A549 (cell line): ENCODE measurements at regions not wholly inside any gene's neighbourhood (a gene's known extent, or its start where the extent isn't known, plus 50 kb on each side); places are given as distances from the start of the nearest gene placed in this dataset.

Source experiments
- ATAC-seq, 2 experiments: fragments of 200-7000 bp in 1 of 2; fragments of >200 bp in 1 of 2; cut with Nextera tagmentation in 1 of 2; cut with Tn5 transposase in 1 of 2; 3 replicates each; pipeline versions ENCODE4 v1.8.0 to v1.9.1; 2018 to 2020; ENCODE audit warnings: mild to moderate bottlenecking in 1 of 2, moderate library complexity in 1 of 2
- CTCF ChIA-PET: fragments of 300-600 bp; sonication (Branson Sonifier 250); formaldehyde crosslinking; extraction: SDS; loops from one replicate; lab custom pipeline; 2021; ENCODE audit warnings: antibody characterized with exemption, inconsistent platforms; lab: Yijun Ruan, JAX
- POLR2A ChIA-PET: fragments of 350-600 bp; formaldehyde crosslinking; extraction: SDS; loops from one replicate; lab custom pipeline; 2021; ENCODE audit warnings: antibody characterized with exemption, inconsistent platforms; lab: Yijun Ruan, JAX
- DNase-seq, 2 experiments: peaks; one replicate each; pipeline versions ENCODE4 v3.0.0 to v3.0.0-alpha.2; 2011 to 2016; ENCODE audit warnings: low read depth in 1 of 2, low spot score in 1 of 2
- FAIRE-seq: peaks from 2 replicates; lab custom pipeline; 2011; peaks lifted over from hg19 to GRCh38; lab: Jason Lieb, UNC
- H3K27ac ChIP-seq, 2 experiments: fragments of >200 bp; sonication (Bioruptor Twin); formaldehyde crosslinking; 3 replicates each; pipeline ENCODE4 v1.5.1; 2016 to 2017
- H3K4me1 ChIP-seq: fragments of >200 bp; sonication (Bioruptor Twin); formaldehyde crosslinking; 3 replicates; pipeline ENCODE4 v1.6.1; 2016
- H3K4me2 ChIP-seq: fragments of >200 bp; sonication (Bioruptor Twin); formaldehyde crosslinking; 3 replicates; pipeline ENCODE4 v1.6.1; 2016
- H3K4me3 ChIP-seq: fragments of >200 bp; sonication (Bioruptor Twin); formaldehyde crosslinking; 3 replicates; pipeline ENCODE4 v1.5.1; 2016
- H3K9me3 ChIP-seq: fragments of >200 bp; sonication (Bioruptor Twin); formaldehyde crosslinking; 3 replicates; pipeline ENCODE4 v1.6.1; 2016
- BCL3 ChIP-seq: fragments of >200 bp; sonication (Bioruptor Twin); formaldehyde crosslinking; IDR thresholded peaks from 3 replicates; pipeline ENCODE4 v1.6.1; 2016
- CBX2 ChIP-seq: fragments of 200-600 bp; sonication (generic); IDR thresholded peaks from 2 replicates; pipeline ENCODE4 v1.6.1; 2016; ENCODE audit warnings: low read depth, mild to moderate bottlenecking, borderline replicate concordance
- EP300 ChIP-seq, 2 experiments: fragments of >200 bp; sonication (Bioruptor Twin); formaldehyde crosslinking; IDR thresholded peaks; 2 replicates in 1 of 2; 3 replicates in 1 of 2; pipeline ENCODE4 v1.6.1; 2016 to 2017
- FOSB ChIP-seq: fragments of 250-450 bp; sonication (Bioruptor Pico); IDR thresholded peaks from 2 replicates; pipeline ENCODE4 v1.5.0; 2020; ENCODE audit warnings: mild to moderate bottlenecking, moderate library complexity
- GATA3 ChIP-seq: IDR thresholded peaks from 2 replicates; pipeline ENCODE4 v1.6.1; 2012; ENCODE audit warnings: borderline replicate concordance
- HES2 ChIP-seq: fragments of >200 bp; sonication (Bioruptor Twin); formaldehyde crosslinking; IDR thresholded peaks from 2 replicates; pipeline ENCODE4 v1.6.1; 2016
- HEYL ChIP-seq: fragments of 250-450 bp; sonication (Bioruptor Pico); IDR thresholded peaks from 2 replicates; pipeline ENCODE4 v1.8.0; 2021; ENCODE audit warnings: mild to moderate bottlenecking, moderate library complexity
- HOXA7 ChIP-seq: fragments of 250-450 bp; sonication (Bioruptor Pico); IDR thresholded peaks from 2 replicates; pipeline ENCODE4 v1.5.0; 2020; ENCODE audit warnings: mild to moderate bottlenecking, moderate library complexity
- JUNB ChIP-seq: fragments of >200 bp; sonication (Bioruptor Twin); formaldehyde crosslinking; IDR thresholded peaks from 2 replicates; pipeline ENCODE4 v1.6.1; 2016
- KDM1A ChIP-seq: fragments of 200-600 bp; sonication (generic); IDR thresholded peaks from 2 replicates; pipeline ENCODE4 v1.6.1; 2016; ENCODE audit warnings: low read depth, mild to moderate bottlenecking
- KDM5A ChIP-seq: fragments of 200-600 bp; sonication (generic); IDR thresholded peaks from 2 replicates; pipeline ENCODE4 v1.6.1; 2016; ENCODE audit warnings: antibody characterized with exemption, mild to moderate bottlenecking
- MAX ChIP-seq: IDR thresholded peaks from 2 replicates; pipeline ENCODE4 v1.6.1; 2012
- MAZ ChIP-seq: fragments of 150-350 bp; IDR thresholded peaks from 2 replicates; pipeline ENCODE4 v1.6.1; 2014; ENCODE audit warnings: antibody characterized with exemption, low read depth, low read length, borderline replicate concordance
- PHF8 ChIP-seq: fragments of 200-600 bp; sonication (generic); IDR thresholded peaks from 2 replicates; pipeline ENCODE4 v1.6.1; 2016; ENCODE audit warnings: low read depth, mild to moderate bottlenecking, antibody characterized with exemption, moderate library complexity, borderline replicate concordance
- POLR2AphosphoS2 ChIP-seq: conservative IDR thresholded peaks from 2 replicates; pipeline ENCODE4 v1.6.1; 2012; ENCODE audit warnings: low read length, improper control_type of control experiment, inconsistent platforms
- RCOR1 ChIP-seq: fragments of 150-350 bp; IDR thresholded peaks from 2 replicates; pipeline ENCODE4 v1.6.1; 2014; ENCODE audit warnings: antibody characterized with exemption, low read length, low read depth
- RNF2 ChIP-seq: fragments of 200-600 bp; sonication (generic); IDR thresholded peaks from 2 replicates; pipeline ENCODE4 v1.6.1; 2016; ENCODE audit warnings: low read depth, mild to moderate bottlenecking, antibody characterized with exemption, moderate library complexity, borderline replicate concordance
- SMC3 ChIP-seq: fragments of >200 bp; sonication (Bioruptor Twin); formaldehyde crosslinking; IDR thresholded peaks from 3 replicates; pipeline ENCODE4 v1.6.1; 2018; ENCODE audit warnings: inconsistent platforms
- USF2 ChIP-seq: fragments of 450-650 bp; IDR thresholded peaks from 2 replicates; pipeline ENCODE4 v1.6.1; 2014; ENCODE audit warnings: antibody characterized with exemption
- ZNF302 ChIP-seq: fragments of 250-450 bp; sonication (Bioruptor Pico); IDR thresholded peaks from 2 replicates; pipeline ENCODE4 v1.9.0; 2021; ENCODE audit warnings: inconsistent platforms, mild to moderate bottlenecking, moderate library complexity
- WGBS: methylation state at CpG from one replicate; pipeline ENCODE4 v1.1.6; 2017; ENCODE audit errors: missing lambda C conversion rate; 5-methylcytosine and 5-hydroxymethylcytosine counted together

- H3K27ac ChIP-seq: no peak overlapping the region
- H3K4me2 ChIP-seq: no peak overlapping the region
- ATAC-seq (no peak), FAIRE-seq (no peak)
- POLR2A ChIA-PET: no interaction called here
- no peak for TF ChIP-seq RNF2
- TF ChIP-seq GATA3: no peak
- TF ChIP-seq KDM1A: no peak
- TF ChIP-seq, all 56 proteins: peak for 0
- CTCF ChIA-PET: interaction anchor here (1.4 to 1.6 kb wide), 2 partner anchors 9 to 15 kb away, joined by 3 to 4 read pairs; no protein-coding TSS in a partner anchor
- Histone ChIP-seq H3K4me3 (no peak overlapping the region), H3K4me1 (no peaks in the 10 kb centered on the region), H3K9me3 (no peaks in the 10 kb centered on the region)
- DNase-seq: no peak
- 39% methylated on average over 5 of the region's 9 CpGs for WGBS
These were observed 289.4 kb downstream of the CDC5L start for GRCh38 chr6:44676826-44677433.

DNA sequence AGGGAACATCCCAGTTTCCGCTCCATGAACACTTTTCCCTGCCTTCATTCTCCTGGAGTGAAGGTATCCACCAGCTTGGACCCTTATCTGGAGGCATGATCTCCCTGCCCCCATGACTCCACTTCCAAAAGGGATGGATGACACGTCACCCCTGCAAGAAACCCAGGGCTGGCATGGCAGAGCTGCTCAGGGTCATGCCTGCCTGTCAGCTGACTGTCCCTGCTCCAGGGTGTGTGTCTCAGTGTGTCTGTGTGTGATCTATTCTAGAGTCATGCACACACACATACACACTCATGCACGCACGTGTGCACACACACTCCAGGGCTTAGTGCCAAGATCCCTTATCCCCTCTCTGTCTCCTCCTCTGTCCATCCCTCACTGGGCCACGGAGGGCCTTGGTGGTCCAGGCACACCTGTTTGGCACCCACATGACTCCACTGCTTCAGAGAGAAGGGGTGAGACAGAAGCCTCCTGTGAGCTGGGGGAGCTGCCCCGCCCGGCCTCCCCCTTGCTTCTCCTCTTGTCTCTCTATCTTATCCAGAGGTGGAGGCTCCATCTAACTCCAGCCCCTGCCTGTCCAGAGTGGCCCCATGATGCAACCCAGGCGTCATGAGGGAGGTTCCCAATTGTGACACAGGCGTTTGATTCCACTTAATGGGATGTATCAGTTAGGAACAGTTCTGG, 290.9 kb downstream of the CDC5L start:
- H3K4me1 ChIP-seq: no peaks in the 10 kb centered on the region
- ATAC-seq (no peak), DNase-seq (no peak), FAIRE-seq (no peak)
- CTCF ChIA-PET: interaction anchor here (0.5 to 1.4 kb wide), 2 partner anchors 11 to 66 kb away, joined by 3 to 4 read pairs; no protein-coding TSS in a partner anchor
- no peak overlapping the region for H3K4me2 ChIP-seq
- no peak overlapping the region for H3K4me3 ChIP-seq
- TF ChIP-seq JUNB: no peak
- TF ChIP-seq POLR2AphosphoS2: no peak
- no peak for TF ChIP-seq RNF2
- no peak for TF ChIP-seq KDM1A
- no peak for TF ChIP-seq PHF8
- no peak for TF ChIP-seq MAX
- TF ChIP-seq FOSB (CRISPR knock-in tag): no peak
- TF ChIP-seq CBX2: no peak
- no peak for TF ChIP-seq SMC3
- no peak for TF ChIP-seq ZNF302
- no peak for TF ChIP-seq KDM5A
- TF ChIP-seq MAZ: no peak
- no peak for TF ChIP-seq USF2
- no peak for TF ChIP-seq HEYL
- TF ChIP-seq HOXA7: no peak
- no peak for TF ChIP-seq BCL3
- no peak for TF ChIP-seq EP300 (IDR thresholded peaks at IDR 0.05)
- no peak overlapping the region for H3K27ac ChIP-seq
- POLR2A ChIA-PET: no interaction called here
- WGBS: 38% methylated on average over 6 of the region's 9 CpGs
- no peaks in the 10 kb centered on the region for H3K9me3 ChIP-seq

DNA sequence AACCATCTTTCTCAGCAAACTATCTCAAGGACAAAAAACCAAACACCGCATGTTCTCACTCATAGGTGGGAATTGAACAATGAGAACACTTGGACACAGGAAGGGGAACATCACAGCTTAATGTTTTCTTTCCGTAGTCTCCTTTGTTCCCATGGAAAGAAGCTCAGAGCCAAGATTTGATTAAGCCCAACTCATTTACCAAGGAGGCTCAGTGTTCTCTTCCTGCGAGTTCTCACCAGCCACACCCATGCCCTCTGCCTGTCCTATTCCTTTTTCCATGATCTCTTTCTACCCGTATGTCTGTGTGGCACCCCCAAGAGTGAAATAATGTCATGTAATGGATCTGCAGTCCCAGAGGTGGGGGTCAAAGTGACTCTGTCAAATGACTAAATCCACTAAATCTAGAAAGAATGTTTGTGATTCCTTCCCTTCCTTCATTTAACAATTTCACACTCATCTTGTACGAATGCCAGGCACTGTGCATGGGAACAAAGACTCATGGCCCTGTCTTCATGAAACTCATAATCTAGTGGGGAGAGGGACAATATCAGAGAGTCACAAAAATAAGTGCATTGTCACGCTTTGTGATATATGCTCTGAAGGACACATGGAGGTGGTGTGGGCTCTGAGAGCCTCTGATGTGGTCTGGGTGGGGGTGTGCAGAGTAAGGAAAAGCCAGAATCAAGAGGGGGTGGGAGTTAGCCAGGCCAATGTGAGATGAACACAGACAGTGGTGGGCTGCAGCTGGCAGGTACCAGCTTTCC, 292.1 kb downstream of the CDC5L start:
- 54% methylated on average over 6 of the region's 6 CpGs for WGBS
- CTCF ChIA-PET: interaction anchor here (1.4 kb wide), 1 partner anchor 12 kb away, joined by 4 read pairs; no protein-coding TSS in a partner anchor
- Histone ChIP-seq H3K4me1 (no peaks in the 10 kb centered on the region), H3K4me3 (no peak overlapping the region), H3K27ac (no peak overlapping the region), H3K4me2 (no peak overlapping the region), H3K9me3 (no peaks in the 10 kb centered on the region)
- no peak for FAIRE-seq
- ATAC-seq: no peak
- no peak for TF ChIP-seq KDM5A
- no peak for TF ChIP-seq HES2
- no peak for TF ChIP-seq RCOR1
- POLR2A ChIA-PET: no interaction called here
- no peak for DNase-seq
